HepG2 (cell line): ENCODE measurements at regions not wholly inside any gene's neighbourhood (a gene's known extent, or its start where the extent isn't known, plus 50 kb on each side); places are given as distances from the start of the nearest gene placed in this dataset.

Experiments used
- SP1 ChIP-seq, 2 experiments: fragments of 450-650 bp in 1 of 2; sonication (generic) in 1 of 2; formaldehyde crosslinking in 1 of 2; IDR thresholded peaks; 2 replicates each; pipeline versions ENCODE4 v1.4.0 to v1.6.1; 2016 to 2020; ENCODE audit warnings: missing genetic modification reagents in 1 of 2
- SUZ12 ChIP-seq: fragments of 150-350 bp; IDR thresholded peaks from 2 replicates; pipeline ENCODE4 v1.6.1; 2014; ENCODE audit warnings: low read depth, low read length
- ZNF225 ChIP-seq: sonication (generic); formaldehyde crosslinking; IDR thresholded peaks from 2 replicates; pipeline ENCODE4 v1.4.0; 2020; ENCODE audit warnings: mild to moderate bottlenecking, missing genetic modification reagents
- ZSCAN29 ChIP-seq: sonication (generic); formaldehyde crosslinking; conservative IDR thresholded peaks from 2 replicates; pipeline ENCODE4 v1.4.0; 2020; ENCODE audit warnings: mild to moderate bottlenecking, missing genetic modification reagents
- TF ChIP-seq, protein P1 (sequence below): sonication (generic); formaldehyde crosslinking; IDR thresholded peaks from one replicate; pipeline ENCODE4 v1.5.1; 2020; ENCODE audit warnings: mild to moderate bottlenecking, missing genetic modification reagents; ENCODE audit errors: not compliant biosample characterization
- TF ChIP-seq, protein P2 (sequence below): sonication (generic); formaldehyde crosslinking; IDR thresholded peaks from 2 replicates; pipeline ENCODE4 v1.5.0; 2020; ENCODE audit warnings: missing genetic modification reagents
- TF ChIP-seq, protein P3 (sequence below): sonication (generic); formaldehyde crosslinking; IDR thresholded peaks from 2 replicates; pipeline ENCODE4 v1.9.0; 2021; ENCODE audit warnings: missing genetic modification reagents, borderline replicate concordance

DNA sequence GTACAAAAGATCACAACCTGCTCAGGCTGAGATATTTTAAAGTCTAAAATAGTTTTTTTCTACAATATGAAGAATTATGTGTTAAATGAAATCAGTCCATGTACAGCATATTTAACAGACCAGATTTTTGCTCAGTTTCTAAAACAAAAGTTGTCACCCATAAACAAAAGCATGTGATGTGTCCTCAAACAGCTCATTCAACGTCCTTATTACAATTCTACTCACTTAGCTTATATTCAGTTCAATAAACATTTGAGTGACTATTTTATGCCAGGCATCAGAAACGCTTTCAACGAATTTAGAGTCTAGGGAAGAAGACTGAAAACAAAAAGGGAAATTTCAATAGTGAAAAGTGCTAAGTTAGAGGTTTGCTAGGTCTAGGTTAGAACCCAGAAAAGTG, 457.3 kb upstream of the SEMA3A start (continued):
- TF ChIP-seq, protein P1, sequence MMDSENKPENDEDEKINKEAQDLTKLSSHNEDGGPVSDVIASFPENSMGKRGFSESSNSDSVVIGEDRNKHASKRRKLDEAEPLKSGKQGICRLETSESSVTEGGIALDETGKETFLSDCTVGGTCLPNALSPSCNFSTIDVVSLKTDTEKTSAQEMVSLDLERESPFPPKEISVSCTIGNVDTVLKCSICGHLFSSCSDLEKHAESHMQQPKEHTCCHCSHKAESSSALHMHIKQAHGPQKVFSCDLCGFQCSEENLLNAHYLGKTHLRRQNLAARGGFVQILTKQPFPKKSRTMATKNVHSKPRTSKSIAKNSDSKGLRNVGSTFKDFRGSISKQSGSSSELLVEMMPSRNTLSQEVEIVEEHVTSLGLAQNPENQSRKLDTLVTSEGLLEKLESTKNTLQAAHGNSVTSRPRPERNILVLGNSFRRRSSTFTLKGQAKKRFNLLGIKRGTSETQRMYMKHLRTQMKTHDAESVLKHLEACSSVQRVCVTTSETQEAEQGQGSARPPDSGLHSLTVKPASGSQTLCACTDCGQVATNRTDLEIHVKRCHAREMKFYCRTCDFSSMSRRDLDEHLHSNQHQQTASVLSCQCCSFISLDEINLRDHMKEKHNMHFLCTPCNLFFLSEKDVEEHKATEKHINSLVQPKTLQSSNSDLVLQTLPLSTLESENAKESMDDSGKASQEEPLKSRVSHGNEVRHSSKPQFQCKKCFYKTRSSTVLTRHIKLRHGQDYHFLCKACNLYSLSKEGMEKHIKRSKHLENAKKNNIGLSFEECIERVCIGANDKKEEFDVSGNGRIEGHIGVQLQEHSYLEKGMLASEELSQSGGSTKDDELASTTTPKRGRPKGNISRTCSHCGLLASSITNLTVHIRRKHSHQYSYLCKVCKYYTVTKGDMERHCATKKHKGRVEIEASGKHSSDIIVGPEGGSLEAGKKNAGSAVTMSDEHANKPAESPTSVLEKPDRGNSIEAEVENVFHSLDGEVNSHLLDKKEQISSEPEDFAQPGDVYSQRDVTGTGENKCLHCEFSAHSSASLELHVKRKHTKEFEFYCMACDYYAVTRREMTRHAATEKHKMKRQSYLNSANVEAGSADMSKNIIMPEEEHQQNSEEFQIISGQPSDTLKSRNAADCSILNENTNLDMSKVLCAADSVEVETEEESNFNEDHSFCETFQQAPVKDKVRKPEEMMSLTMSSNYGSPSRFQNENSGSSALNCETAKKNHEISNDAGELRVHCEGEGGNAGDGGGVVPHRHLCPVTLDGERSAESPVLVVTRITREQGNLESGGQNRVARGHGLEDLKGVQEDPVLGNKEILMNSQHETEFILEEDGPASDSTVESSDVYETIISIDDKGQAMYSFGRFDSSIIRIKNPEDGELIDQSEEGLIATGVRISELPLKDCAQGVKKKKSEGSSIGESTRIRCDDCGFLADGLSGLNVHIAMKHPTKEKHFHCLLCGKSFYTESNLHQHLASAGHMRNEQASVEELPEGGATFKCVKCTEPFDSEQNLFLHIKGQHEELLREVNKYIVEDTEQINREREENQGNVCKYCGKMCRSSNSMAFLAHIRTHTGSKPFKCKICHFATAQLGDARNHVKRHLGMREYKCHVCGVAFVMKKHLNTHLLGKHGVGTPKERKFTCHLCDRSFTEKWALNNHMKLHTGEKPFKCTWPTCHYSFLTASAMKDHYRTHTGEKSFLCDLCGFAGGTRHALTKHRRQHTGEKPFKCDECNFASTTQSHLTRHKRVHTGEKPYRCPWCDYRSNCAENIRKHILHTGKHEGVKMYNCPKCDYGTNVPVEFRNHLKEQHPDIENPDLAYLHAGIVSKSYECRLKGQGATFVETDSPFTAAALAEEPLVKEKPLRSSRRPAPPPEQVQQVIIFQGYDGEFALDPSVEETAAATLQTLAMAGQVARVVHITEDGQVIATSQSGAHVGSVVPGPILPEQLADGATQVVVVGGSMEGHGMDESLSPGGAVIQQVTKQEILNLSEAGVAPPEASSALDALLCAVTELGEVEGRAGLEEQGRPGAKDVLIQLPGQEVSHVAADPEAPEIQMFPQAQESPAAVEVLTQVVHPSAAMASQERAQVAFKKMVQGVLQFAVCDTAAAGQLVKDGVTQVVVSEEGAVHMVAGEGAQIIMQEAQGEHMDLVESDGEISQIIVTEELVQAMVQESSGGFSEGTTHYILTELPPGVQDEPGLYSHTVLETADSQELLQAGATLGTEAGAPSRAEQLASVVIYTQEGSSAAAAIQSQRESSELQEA (CRISPR knock-in tag) = no peak
- TF ChIP-seq, protein P2, sequence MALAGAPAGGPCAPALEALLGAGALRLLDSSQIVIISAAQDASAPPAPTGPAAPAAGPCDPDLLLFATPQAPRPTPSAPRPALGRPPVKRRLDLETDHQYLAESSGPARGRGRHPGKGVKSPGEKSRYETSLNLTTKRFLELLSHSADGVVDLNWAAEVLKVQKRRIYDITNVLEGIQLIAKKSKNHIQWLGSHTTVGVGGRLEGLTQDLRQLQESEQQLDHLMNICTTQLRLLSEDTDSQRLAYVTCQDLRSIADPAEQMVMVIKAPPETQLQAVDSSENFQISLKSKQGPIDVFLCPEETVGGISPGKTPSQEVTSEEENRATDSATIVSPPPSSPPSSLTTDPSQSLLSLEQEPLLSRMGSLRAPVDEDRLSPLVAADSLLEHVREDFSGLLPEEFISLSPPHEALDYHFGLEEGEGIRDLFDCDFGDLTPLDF = no peak
- TF ChIP-seq SUZ12 (no peak), SP1 (IDR thresholded peaks at IDR 0.05) (no peak), SP1 (CRISPR knock-in tag; IDR thresholded peaks at IDR 0.05) (no peak), ZSCAN29 (CRISPR knock-in tag) (no peak), ZNF225 (CRISPR knock-in tag) (no peak)
- TF ChIP-seq, protein P3, sequence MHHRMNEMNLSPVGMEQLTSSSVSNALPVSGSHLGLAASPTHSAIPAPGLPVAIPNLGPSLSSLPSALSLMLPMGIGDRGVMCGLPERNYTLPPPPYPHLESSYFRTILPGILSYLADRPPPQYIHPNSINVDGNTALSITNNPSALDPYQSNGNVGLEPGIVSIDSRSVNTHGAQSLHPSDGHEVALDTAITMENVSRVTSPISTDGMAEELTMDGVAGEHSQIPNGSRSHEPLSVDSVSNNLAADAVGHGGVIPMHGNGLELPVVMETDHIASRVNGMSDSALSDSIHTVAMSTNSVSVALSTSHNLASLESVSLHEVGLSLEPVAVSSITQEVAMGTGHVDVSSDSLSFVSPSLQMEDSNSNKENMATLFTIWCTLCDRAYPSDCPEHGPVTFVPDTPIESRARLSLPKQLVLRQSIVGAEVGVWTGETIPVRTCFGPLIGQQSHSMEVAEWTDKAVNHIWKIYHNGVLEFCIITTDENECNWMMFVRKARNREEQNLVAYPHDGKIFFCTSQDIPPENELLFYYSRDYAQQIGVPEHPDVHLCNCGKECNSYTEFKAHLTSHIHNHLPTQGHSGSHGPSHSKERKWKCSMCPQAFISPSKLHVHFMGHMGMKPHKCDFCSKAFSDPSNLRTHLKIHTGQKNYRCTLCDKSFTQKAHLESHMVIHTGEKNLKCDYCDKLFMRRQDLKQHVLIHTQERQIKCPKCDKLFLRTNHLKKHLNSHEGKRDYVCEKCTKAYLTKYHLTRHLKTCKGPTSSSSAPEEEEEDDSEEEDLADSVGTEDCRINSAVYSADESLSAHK = no peak
- TF ChIP-seq, all 625 proteins: peak for 0
